Astrocyte of the cerebellum (primary cell): ENCODE measurements at regions not wholly inside any gene's neighbourhood (a gene's known extent, or its start where the extent isn't known, plus 50 kb on each side); places are given as distances from the start of the nearest gene placed in this dataset.

Experiments
- DNase-seq: peaks from one replicate; pipeline ENCODE4 v3.0.0-alpha.2; 2011; ENCODE audit warnings: low read depth
- H3K4me3 ChIP-seq: 2 replicates; pipeline ENCODE4 v1.5.1; 2011; ENCODE audit warnings: mild to moderate bottlenecking, low read depth, low read length, moderate library complexity
- CTCF ChIP-seq: IDR thresholded peaks from 2 replicates; pipeline ENCODE4 v1.5.1; 2012; ENCODE audit warnings: low read length, low read depth, moderate library complexity, mild to moderate bottlenecking; ENCODE audit errors: missing control alignments
- in situ Hi-C: cut with HindIII; loops from 2 replicates; pipeline ENCODE4 v1.10.0; 2017; ENCODE audit warnings: low sequenced_read_pairs

GRCh38 chr17:74070374-74070773, 133.1 kb upstream of the RPL38 start:
- in situ Hi-C loops: loop anchor here (5.0 kb wide), 1 partner anchor 73 kb away; no protein-coding TSS in a partner anchor
- DNase-seq: no peak
- no peak for TF ChIP-seq CTCF
- no peak overlapping the region for H3K4me3 ChIP-seq

GRCh38 chr17:74070998-74071679, 132.3 kb upstream of the RPL38 start:
- H3K4me3 ChIP-seq: no peak overlapping the region
- in situ Hi-C loops: loop anchor here (5.0 kb wide), 1 partner anchor 74 kb away; no protein-coding TSS in a partner anchor
- DNase-seq: no peak
- no peak for TF ChIP-seq CTCF

- H3K4me3 ChIP-seq: no peak overlapping the region
- in situ Hi-C loops: loop anchor here (5.0 kb wide), 1 partner anchor 75 kb away; no protein-coding TSS in a partner anchor
- no peak for TF ChIP-seq CTCF
These were observed 131.1 kb upstream of the RPL38 start for GRCh38 chr17:74072340-74072739.

GRCh38 chr17:74076446-74076845, 127.0 kb upstream of the RPL38 start:
- H3K4me3 ChIP-seq: no peak overlapping the region
- no peak for TF ChIP-seq CTCF
- DNase-seq: no peak
- in situ Hi-C loops: no loop called here

More at GRCh38 chr17:74072340-74072739, 131.1 kb upstream of the RPL38 start:
- no peak for DNase-seq

- no peak for DNase-seq
- in situ Hi-C loops: no loop called here
- H3K4me3 ChIP-seq: no peak overlapping the region
- no peak for TF ChIP-seq CTCF
These were observed 126.2 kb upstream of the RPL38 start for GRCh38 chr17:74077231-74077630.

- no peak for DNase-seq
- no peak for TF ChIP-seq CTCF
- H3K4me3 ChIP-seq: no peak overlapping the region
- in situ Hi-C loops: no loop called here
These were observed 125.0 kb upstream of the RPL38 start for GRCh38 chr17:74078363-74078941.
